ENCODE measurements at regions not wholly inside any gene's neighbourhood (a gene's known extent, or its start where the extent isn't known, plus 50 kb on each side); places are given as distances from the start of the nearest gene placed in this dataset.
A peak's percentile ranks its signal among the peaks of the same experiment; 100 is the strongest.

- no peak for DNase-seq (ENCODE audit: low read depth)
- TF ChIP-seq CTCF (conservative IDR thresholded peaks at IDR 0.05; ENCODE audit: low read depth, low read length), result no peak
- H3K4me3 ChIP-seq (ENCODE audit: low read length), result no peak overlapping the region
These were observed 231.3 kb upstream of the MKLN1 start for GRCh38 chr7:131096267-131096927.

- no peak for DNase-seq (ENCODE audit: low read depth)
- H3K4me3 ChIP-seq (ENCODE audit: low read length), result no peak overlapping the region
- no peak for TF ChIP-seq CTCF (conservative IDR thresholded peaks at IDR 0.05; ENCODE audit: low read depth, low read length)
These were observed 229.9 kb upstream of the MKLN1 start for GRCh38 chr7:131097662-131098376.

GRCh38 chr7:131098527-131098926, 229.1 kb upstream of the MKLN1 start:
- no peak overlapping the region for H3K4me3 ChIP-seq (ENCODE audit: low read length)
- DNase-seq (ENCODE audit: low read depth), result no peak
- TF ChIP-seq CTCF (conservative IDR thresholded peaks at IDR 0.05; ENCODE audit: low read depth, low read length), result no peak

DNA sequence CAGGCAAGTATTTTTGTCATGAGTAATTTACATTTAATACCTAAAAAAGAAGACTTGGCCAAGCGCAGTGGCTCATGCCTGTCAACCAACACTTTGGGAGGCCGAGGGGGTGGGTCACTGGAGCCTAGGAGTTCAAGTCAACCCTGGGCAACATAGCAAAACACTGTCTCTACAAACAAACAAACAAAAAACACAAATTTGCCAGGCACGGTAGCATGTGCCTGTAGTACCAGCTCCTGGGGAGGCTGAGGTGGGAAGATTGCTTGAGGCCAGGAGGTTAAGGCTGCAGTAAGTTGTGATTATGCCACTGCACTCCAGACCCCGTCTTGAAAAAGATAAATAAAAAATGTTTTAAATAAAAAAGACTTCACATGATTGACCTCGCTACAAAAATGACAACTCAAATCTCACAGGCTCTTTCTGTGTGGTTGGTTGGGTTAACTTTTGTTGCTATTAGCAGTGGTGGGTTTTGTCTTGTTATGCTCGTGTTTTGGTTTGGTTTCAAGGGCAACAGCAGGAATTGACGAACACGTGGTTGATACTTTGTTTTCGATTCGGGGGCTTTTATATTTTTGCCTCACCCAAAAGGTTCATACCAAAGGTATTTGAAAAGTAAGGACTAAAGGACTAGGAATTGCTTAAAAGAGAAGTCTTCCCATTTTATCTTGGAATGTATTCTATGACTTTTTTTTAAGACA, 227.2 kb upstream of the MKLN1 start:
- no peak for TF ChIP-seq CTCF (conservative IDR thresholded peaks at IDR 0.05; ENCODE audit: low read depth, low read length)
- DNase-seq (ENCODE audit: low read depth), result no peak
- H3K4me3 ChIP-seq (ENCODE audit: low read length), result no peak overlapping the region

- no peak for TF ChIP-seq CTCF (conservative IDR thresholded peaks at IDR 0.05; ENCODE audit: low read depth, low read length)
- no peak overlapping the region for H3K4me3 ChIP-seq (ENCODE audit: low read length)
- DNase-seq (ENCODE audit: low read depth), result no peak
These were observed 223.7 kb upstream of the MKLN1 start for GRCh38 chr7:131103997-131104396.

DNA sequence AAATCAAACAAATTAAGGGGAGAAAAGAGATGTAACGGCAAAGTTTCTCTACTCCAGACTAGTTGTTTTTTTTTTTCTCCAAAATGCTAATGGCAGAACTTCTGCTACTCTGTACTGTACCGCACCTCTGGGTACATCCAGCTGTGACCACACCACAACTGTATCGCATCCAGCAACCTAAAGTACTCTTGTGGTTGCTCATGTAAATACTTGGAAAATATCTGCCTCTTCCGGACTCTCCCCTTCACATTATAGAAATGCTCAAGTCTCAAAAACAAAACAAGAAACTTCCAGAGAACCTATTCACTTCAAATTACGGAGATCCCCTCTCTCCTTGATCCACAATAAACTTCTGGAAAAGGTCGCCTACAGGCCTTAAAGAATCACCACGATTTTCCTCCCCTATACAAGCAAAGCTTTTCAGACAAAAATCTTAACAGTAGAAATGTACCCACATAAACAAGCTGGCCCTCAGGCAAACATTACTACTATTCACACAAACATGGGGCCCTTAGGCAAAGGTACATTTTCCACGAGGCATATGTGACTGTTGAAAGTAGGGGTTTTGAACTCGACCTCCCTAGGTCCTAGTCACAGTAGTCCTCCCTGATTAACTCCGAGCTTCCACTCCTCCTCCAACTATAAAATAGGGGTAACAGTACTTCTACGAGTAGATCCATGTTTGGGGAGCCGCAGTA, 222.9 kb upstream of the MKLN1 start:
- DNase-seq (ENCODE audit: low read depth), result no peak
- no peak for TF ChIP-seq CTCF (conservative IDR thresholded peaks at IDR 0.05; ENCODE audit: low read depth, low read length)
- peak overlapping the region; percentile 54 for H3K4me3 ChIP-seq (ENCODE audit: low read length)
